ENCODE measurements at regions not wholly inside any gene's neighbourhood (a gene's known extent, or its start where the extent isn't known, plus 50 kb on each side); places are given as distances from the start of the nearest gene placed in this dataset.

DNA sequence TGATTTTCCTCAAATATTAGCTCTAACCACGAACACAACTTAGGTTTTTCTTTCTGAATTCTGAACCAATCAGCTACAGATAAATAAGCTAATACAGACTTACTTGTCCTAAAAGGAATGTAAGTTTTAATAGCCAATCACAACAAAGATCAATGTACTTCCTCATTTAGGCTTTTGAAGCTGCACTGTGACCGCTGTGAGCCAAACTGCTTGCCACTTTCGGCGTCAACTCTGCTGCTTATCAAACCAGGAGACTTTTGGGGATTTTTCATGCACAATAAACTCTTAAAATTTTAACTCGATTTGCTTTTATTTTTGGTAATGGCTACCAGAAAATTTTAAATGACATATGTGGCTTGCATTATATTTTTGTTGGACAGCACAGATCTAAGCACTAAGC is 92.5 kb downstream of the TMPRSS5 start:
- H3K36me3 ChIP-seq (ENCODE audit: control insufficient read depth, insufficient read depth, low read length): no peaks in the 10 kb centered on the region
- H3K79me2 ChIP-seq (ENCODE audit: control insufficient read depth, insufficient read depth, low read length): no peaks in the 10 kb centered on the region
- no peak overlapping the region for H3K27ac ChIP-seq (ENCODE audit: insufficient read depth, low read length)
- no peak overlapping the region for H2AFZ ChIP-seq (ENCODE audit: low read length)
- no peak overlapping the region for H3K4me2 ChIP-seq (ENCODE audit: extremely low read depth, insufficient read depth, low read length)
- H3K4me3 ChIP-seq (replicated peaks in 1 of 4; ENCODE audit: control extremely low read depth in 1 of 4, insufficient read depth in 1 of 4, low read depth in 3 of 4, low read length in 4 of 4): no peak overlapping the region
- no peaks in the 10 kb centered on the region for H4K20me1 ChIP-seq (ENCODE audit: control insufficient read depth, extremely low read depth, insufficient read depth, low read length)
- DNase-seq (ENCODE audit: low read depth in 2 of 2): peak in 1 of 2 donors; percentile 48
- TF ChIP-seq EZH2 (IDR thresholded peaks at IDR 0.05; ENCODE audit: low read length, missing control alignments): no peak
- no peaks in the 10 kb centered on the region for H3K27me3 ChIP-seq (ENCODE audit: control insufficient read depth, insufficient read depth, low read length)
- no peak overlapping the region for H3K9ac ChIP-seq (ENCODE audit: insufficient read depth, low read length)
- H3K4me1 ChIP-seq (ENCODE audit: control insufficient read depth, extremely low read depth, insufficient read depth, low read length): no peaks in the 10 kb centered on the region
- H3K9me3 ChIP-seq (ENCODE audit: control insufficient read depth, insufficient read depth, low read depth, low read length): no peaks in the 10 kb centered on the region

GRCh38 chr11:113604186-113604585 is 101.9 kb downstream of the TMPRSS5 start:
- no peak overlapping the region for H3K9ac ChIP-seq (ENCODE audit: insufficient read depth, low read length)
- no peak overlapping the region for H3K27ac ChIP-seq (ENCODE audit: insufficient read depth, low read length)
- no peaks in the 10 kb centered on the region for H3K27me3 ChIP-seq (ENCODE audit: control insufficient read depth, insufficient read depth, low read length)
- no peaks in the 10 kb centered on the region for H3K79me2 ChIP-seq (ENCODE audit: control insufficient read depth, insufficient read depth, low read length)
- H4K20me1 ChIP-seq (ENCODE audit: control insufficient read depth, extremely low read depth, insufficient read depth, low read length): no peaks in the 10 kb centered on the region
- H3K4me1 ChIP-seq (ENCODE audit: control insufficient read depth, extremely low read depth, insufficient read depth, low read length): no peaks in the 10 kb centered on the region
- no peak for DNase-seq (ENCODE audit: low read depth in 2 of 2)
- no peaks in the 10 kb centered on the region for H3K36me3 ChIP-seq (ENCODE audit: control insufficient read depth, insufficient read depth, low read length)
- no peak overlapping the region for H3K4me2 ChIP-seq (ENCODE audit: extremely low read depth, insufficient read depth, low read length)
- H2AFZ ChIP-seq (ENCODE audit: low read length): no peak overlapping the region
- H3K4me3 ChIP-seq (replicated peaks in 1 of 4; ENCODE audit: control extremely low read depth in 1 of 4, insufficient read depth in 1 of 4, low read depth in 3 of 4, low read length in 4 of 4): no peak overlapping the region
- TF ChIP-seq EZH2 (IDR thresholded peaks at IDR 0.05; ENCODE audit: low read length, missing control alignments): no peak
- TF ChIP-seq, protein P1, sequence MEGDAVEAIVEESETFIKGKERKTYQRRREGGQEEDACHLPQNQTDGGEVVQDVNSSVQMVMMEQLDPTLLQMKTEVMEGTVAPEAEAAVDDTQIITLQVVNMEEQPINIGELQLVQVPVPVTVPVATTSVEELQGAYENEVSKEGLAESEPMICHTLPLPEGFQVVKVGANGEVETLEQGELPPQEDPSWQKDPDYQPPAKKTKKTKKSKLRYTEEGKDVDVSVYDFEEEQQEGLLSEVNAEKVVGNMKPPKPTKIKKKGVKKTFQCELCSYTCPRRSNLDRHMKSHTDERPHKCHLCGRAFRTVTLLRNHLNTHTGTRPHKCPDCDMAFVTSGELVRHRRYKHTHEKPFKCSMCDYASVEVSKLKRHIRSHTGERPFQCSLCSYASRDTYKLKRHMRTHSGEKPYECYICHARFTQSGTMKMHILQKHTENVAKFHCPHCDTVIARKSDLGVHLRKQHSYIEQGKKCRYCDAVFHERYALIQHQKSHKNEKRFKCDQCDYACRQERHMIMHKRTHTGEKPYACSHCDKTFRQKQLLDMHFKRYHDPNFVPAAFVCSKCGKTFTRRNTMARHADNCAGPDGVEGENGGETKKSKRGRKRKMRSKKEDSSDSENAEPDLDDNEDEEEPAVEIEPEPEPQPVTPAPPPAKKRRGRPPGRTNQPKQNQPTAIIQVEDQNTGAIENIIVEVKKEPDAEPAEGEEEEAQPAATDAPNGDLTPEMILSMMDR (conservative IDR thresholded peaks at IDR 0.05 in 1 of 2, IDR thresholded peaks at IDR 0.05 in 1 of 2; ENCODE audit: low read depth in 1 of 2, low read length in 2 of 2): no peak
- no peaks in the 10 kb centered on the region for H3K9me3 ChIP-seq (ENCODE audit: control insufficient read depth, insufficient read depth, low read depth, low read length)

GRCh38 chr11:113603277-113604059 is 102.6 kb downstream of the TMPRSS5 start:
- Histone ChIP-seq H3K9me3 (ENCODE audit: control insufficient read depth, insufficient read depth, low read depth, low read length) (no peaks in the 10 kb centered on the region), H3K36me3 (ENCODE audit: control insufficient read depth, insufficient read depth, low read length) (no peaks in the 10 kb centered on the region), H3K9ac (ENCODE audit: insufficient read depth, low read length) (no peak overlapping the region), H3K4me3 (replicated peaks in 1 of 4; ENCODE audit: control extremely low read depth in 1 of 4, insufficient read depth in 1 of 4, low read depth in 3 of 4, low read length in 4 of 4) (no peak overlapping the region), H2AFZ (ENCODE audit: low read length) (no peak overlapping the region), H4K20me1 (ENCODE audit: control insufficient read depth, extremely low read depth, insufficient read depth, low read length) (no peaks in the 10 kb centered on the region), H3K4me1 (ENCODE audit: control insufficient read depth, extremely low read depth, insufficient read depth, low read length) (no peaks in the 10 kb centered on the region), H3K27me3 (ENCODE audit: control insufficient read depth, insufficient read depth, low read length) (no peaks in the 10 kb centered on the region), H3K27ac (ENCODE audit: insufficient read depth, low read length) (no peak overlapping the region), H3K79me2 (ENCODE audit: control insufficient read depth, insufficient read depth, low read length) (no peaks in the 10 kb centered on the region), H3K4me2 (ENCODE audit: extremely low read depth, insufficient read depth, low read length) (no peak overlapping the region)
- peak in 1 of 2 donors; percentile 78 for DNase-seq (ENCODE audit: low read depth in 2 of 2)
- TF ChIP-seq, protein P1 (conservative IDR thresholded peaks at IDR 0.05 in 1 of 2, IDR thresholded peaks at IDR 0.05 in 1 of 2; ENCODE audit: low read depth in 1 of 2, low read length in 2 of 2): no peak
- no peak for TF ChIP-seq EZH2 (IDR thresholded peaks at IDR 0.05; ENCODE audit: low read length, missing control alignments)

Measured in fibroblast of lung (primary cell).